B cell (primary cell): ENCODE measurements at regions not wholly inside any gene's neighbourhood (a gene's known extent, or its start where the extent isn't known, plus 50 kb on each side); places are given as distances from the start of the nearest gene placed in this dataset.

ENCODE experiments used
- ATAC-seq: fragments of 200-7000 bp; cut with Tn5 transposase; one replicate; pipeline ENCODE4 v1.10.0; 2021; ENCODE audit warnings: low read depth, mild to moderate bottlenecking, moderate number of reproducible peaks, moderate library complexity
- CTCF ChIA-PET: fragments of 350-600 bp; sonication (Branson Sonifier 250); formaldehyde crosslinking; loops from one replicate; lab custom pipeline; 2021; ENCODE audit warnings: antibody characterized with exemption, inconsistent platforms; lab: Charles Lee
- POLR2A ChIA-PET: fragments of 350-600 bp; sonication (Branson Sonifier 250); formaldehyde crosslinking; loops from one replicate; lab custom pipeline; 2021; ENCODE audit warnings: antibody characterized with exemption; lab: Charles Lee
- DNase-seq: peaks from one replicate; pipeline ENCODE4 v3.0.0; 2013
- H2AFZ ChIP-seq: 2 replicates; pipeline ENCODE4 v1.6.1; 2012; ENCODE audit warnings: mild to moderate bottlenecking, low read depth, low read length; ENCODE audit not compliant: insufficient read depth, poor library complexity, severe bottlenecking
- H3K27ac ChIP-seq, 2 donors: 1 replicate in 1 of 2; 2 replicates in 1 of 2; pipeline ENCODE4 v1.5.1; 2012 to 2013; ENCODE audit warnings: low read length in 2 of 2, mild to moderate bottlenecking in 2 of 2, moderate library complexity in 1 of 2
- H3K27me3 ChIP-seq, 4 experiments: fragments of 200-600 bp in 1 of 4; sonication (generic) in 1 of 4; replicated peaks in 1 of 4; 1 replicate in 2 of 4; 2 replicates in 2 of 4; pipeline versions ENCODE4 v1.6.1 to v1.7.0; 2013 to 2016; ENCODE audit warnings: low read length in 3 of 4, mild to moderate bottlenecking in 2 of 4, mixed read lengths in 1 of 4, moderate library complexity in 1 of 4; ENCODE audit not compliant: insufficient read depth in 4 of 4, control insufficient read depth in 3 of 4; ENCODE audit errors: control extremely low read depth in 1 of 4
- H3K36me3 ChIP-seq, 2 experiments: replicated peaks in 1 of 2; 1 replicate in 1 of 2; 2 replicates in 1 of 2; pipeline versions ENCODE4 v1.6.1 to v1.7.1; 2013; ENCODE audit warnings: low read length in 1 of 2; ENCODE audit not compliant: insufficient read depth in 2 of 2, control insufficient read depth in 1 of 2; ENCODE audit errors: control extremely low read depth in 1 of 2, extremely low read depth in 1 of 2
- H3K4me1 ChIP-seq, 2 donors: fragments of 200-600 bp in 1 of 2; sonication (generic) in 1 of 2; 1 replicate in 1 of 2; 2 replicates in 1 of 2; pipeline versions ENCODE4 v1.5.1 to v1.6.1; 2013 to 2017; ENCODE audit warnings: low read length in 2 of 2; ENCODE audit not compliant: control insufficient read depth in 2 of 2, insufficient read depth in 2 of 2
- H3K4me2 ChIP-seq: replicated peaks from 2 replicates; pipeline ENCODE3; 2012; ENCODE audit warnings: mild to moderate bottlenecking, low read depth, low read length; ENCODE audit not compliant: poor library complexity, severe bottlenecking
- H3K4me3 ChIP-seq, 5 experiments: fragments of 200-600 bp in 1 of 5; sonication (generic) in 1 of 5; 1 replicate in 3 of 5; 2 replicates in 2 of 5; pipeline versions ENCODE4 v1.5.1 to v1.7.0; 2011 to 2016; ENCODE audit warnings: low read length in 4 of 5, mild to moderate bottlenecking in 4 of 5, low read depth in 2 of 5, control low read depth in 1 of 5, moderate library complexity in 1 of 5; ENCODE audit not compliant: insufficient read depth in 1 of 5; ENCODE audit errors: control extremely low read depth in 1 of 5, extremely low read depth in 1 of 5
- H3K79me2 ChIP-seq: fragments of 200-600 bp; sonication (generic); one replicate; pipeline ENCODE4 v1.6.0; 2016; ENCODE audit warnings: low read length; ENCODE audit not compliant: control insufficient read depth, insufficient read depth
- H3K9ac ChIP-seq: fragments of 200-600 bp; sonication (generic); 2 replicates; pipeline ENCODE4 v1.6.1; 2017; ENCODE audit warnings: mild to moderate bottlenecking, low read length, moderate library complexity
- H3K9me3 ChIP-seq, 3 donors: one replicate each; pipeline versions ENCODE4 v1.6.1 to v1.7.1; 2013; ENCODE audit warnings: low read length in 2 of 3; ENCODE audit not compliant: control insufficient read depth in 2 of 3, insufficient read depth in 1 of 3; ENCODE audit errors: control extremely low read depth in 1 of 3
- H4K20me1 ChIP-seq: 2 replicates; pipeline ENCODE4 v1.6.0; 2012; ENCODE audit warnings: mild to moderate bottlenecking, low read length; ENCODE audit not compliant: insufficient read depth, control insufficient read depth, poor library complexity, severe bottlenecking
- H3K27ac Mint-ChIP-seq: one replicate; pipeline ENCODE4 v1.8.0; 2021; ENCODE audit warnings: mixed read lengths
- H3K27me3 Mint-ChIP-seq: one replicate; pipeline ENCODE4 v1.8.0; 2021; ENCODE audit warnings: mixed read lengths
- H3K4me1 Mint-ChIP-seq: one replicate; pipeline ENCODE4 v1.8.0; 2021; ENCODE audit warnings: mixed read lengths
- H3K4me3 Mint-ChIP-seq: one replicate; pipeline ENCODE4 v1.8.0; 2021; ENCODE audit warnings: mixed read lengths
- H3K9me3 Mint-ChIP-seq: one replicate; pipeline ENCODE4 v1.8.0; 2022; ENCODE audit warnings: mixed read lengths; ENCODE audit not compliant: insufficient read depth
- CTCF ChIP-seq: fragments of 200-600 bp; IDR thresholded peaks from one replicate; pipeline ENCODE4 v1.8.0; 2022; ENCODE audit warnings: antibody characterized with exemption, mild to moderate bottlenecking
- EZH2 ChIP-seq: IDR thresholded peaks from 2 replicates; pipeline ENCODE4 v1.6.1; 2012; ENCODE audit warnings: borderline replicate concordance, low read depth, mild to moderate bottlenecking, moderate library complexity, low read length; ENCODE audit not compliant: insufficient read depth, poor library complexity, severe bottlenecking
- WGBS: methylation state at CpG from one replicate; pipeline ENCODE4 v1.1.5; 2013; ENCODE audit warnings: missing lambda C conversion rate; ENCODE audit not compliant: insufficient coverage; 5-methylcytosine and 5-hydroxymethylcytosine counted together
- intact Hi-C: fragments of 100-400 bp; cut with micrococcal nuclease; formaldehyde crosslinking; loops from one replicate; pipeline ENCODE4 v1.10.0; 2022

GRCh38 chr6:2554651-2555260 lies 196.0 kb downstream of the MYLK4 start:
- WGBS: 100% methylated on average over 1 of the region's 4 CpGs
- Mint-ChIP-seq H3K27ac (no peak overlapping the region), H3K4me1 (no peaks in the 10 kb centered on the region)

More at GRCh38 chr6:2554651-2555260, 196.0 kb downstream of the MYLK4 start:
- Histone ChIP-seq H3K9ac (no peak overlapping the region), H3K9me3 (no peaks in the 10 kb centered on the region), H3K27me3 (peaks cover 0 to 5% (median 2%) of the 10 kb centered on the region in 4 experiments), H4K20me1 (no peaks in the 10 kb centered on the region), H3K36me3 (no peaks in the 10 kb centered on the region), H3K4me2 (no peak overlapping the region), H3K79me2 (no peaks in the 10 kb centered on the region), H3K27ac (no peak overlapping the region), H3K4me1 (no peaks in the 10 kb centered on the region), H2AFZ (no peak overlapping the region), H3K4me3 (no peak overlapping the region)
- peaks cover 39% of the 10 kb centered on the region for H3K27me3 Mint-ChIP-seq
- DNase-seq: no peak
- no peaks in the 10 kb centered on the region for H3K9me3 Mint-ChIP-seq
- CTCF ChIA-PET: no interaction called here
- intact Hi-C loops: no loop called here
- POLR2A ChIA-PET: no interaction called here
- no peak overlapping the region for H3K4me3 Mint-ChIP-seq
- TF ChIP-seq CTCF (no peak), EZH2 (no peak)
- no peak for ATAC-seq
